H1 (cell line): ENCODE measurements at regions not wholly inside any gene's neighbourhood (a gene's known extent, or its start where the extent isn't known, plus 50 kb on each side); places are given as distances from the start of the nearest gene placed in this dataset.

Experiments
- CTCF ChIA-PET: fragments of 300-600 bp; sonication (Branson Sonifier 250); formaldehyde crosslinking; loops from one replicate; lab custom pipeline; 2021; ENCODE audit not compliant: partially characterized antibody; lab: Charles Lee
- POLR2A ChIA-PET: fragments of 300-600 bp; sonication (Branson Sonifier 250); formaldehyde crosslinking; loops from one replicate; lab custom pipeline; 2021; ENCODE audit warnings: inconsistent platforms; ENCODE audit not compliant: partially characterized antibody; lab: Charles Lee
- DNase-seq, 2 experiments: peaks; one replicate each; pipeline versions ENCODE4 v3.0.0 to v3.0.0-alpha.2; 2010 to 2022; ENCODE audit warnings: low spot score in 2 of 2, low read depth in 1 of 2, mixed read lengths in 1 of 2
- FAIRE-seq: peaks from 2 replicates; lab custom pipeline; 2011; peaks lifted over from hg19 to GRCh38; lab: Jason Lieb, UNC
- H2AFZ ChIP-seq: 2 replicates; pipeline ENCODE4 v1.8.1; 2012; ENCODE audit warnings: low read length, inconsistent platforms
- H2AK5ac ChIP-seq: 2 replicates; pipeline ENCODE4 v1.6.1; 2013; ENCODE audit warnings: low read depth, low read length
- H2BK120ac ChIP-seq: replicated peaks from 2 replicates; pipeline ENCODE3; 2013; ENCODE audit warnings: low read depth, low read length, inconsistent platforms
- H2BK12ac ChIP-seq: 2 replicates; pipeline ENCODE4 v1.6.1; 2013; ENCODE audit warnings: low read depth, low read length
- H2BK15ac ChIP-seq: 2 replicates; pipeline ENCODE4 v1.6.1; 2013; ENCODE audit warnings: low read length
- H2BK20ac ChIP-seq: 2 replicates; pipeline ENCODE4 v1.6.1; 2013; ENCODE audit warnings: low read length
- H2BK5ac ChIP-seq: 2 replicates; pipeline ENCODE4 v1.6.1; 2013; ENCODE audit warnings: low read depth, low read length
- H3K14ac ChIP-seq: 2 replicates; pipeline ENCODE4 v1.6.1; 2013; ENCODE audit warnings: inconsistent platforms; ENCODE audit not compliant: insufficient read length
- H3K18ac ChIP-seq: 2 replicates; pipeline ENCODE4 v1.6.1; 2013; ENCODE audit warnings: low read length; ENCODE audit errors: extremely low read depth
- H3K23ac ChIP-seq: 2 replicates; pipeline ENCODE4 v1.6.1; 2013; ENCODE audit warnings: inconsistent platforms; ENCODE audit not compliant: insufficient read length
- H3K23me2 ChIP-seq: 2 replicates; pipeline ENCODE4 v1.6.1; 2013; ENCODE audit warnings: low read depth, low read length
- H3K27ac ChIP-seq: 2 replicates; pipeline ENCODE4 v1.6.1; 2011; ENCODE audit warnings: low read depth, low read length, inconsistent platforms
- H3K27me3 ChIP-seq, 4 experiments: replicated peaks in 1 of 4; 1 replicate in 1 of 4; 2 replicates in 3 of 4; pipeline versions ENCODE4 v1.6.1 to v1.8.1; 2011 to 2013; ENCODE audit warnings: low read length in 3 of 4, mild to moderate bottlenecking in 3 of 4, inconsistent platforms in 2 of 4, mixed read lengths in 2 of 4, moderate library complexity in 1 of 4; ENCODE audit not compliant: control insufficient read depth in 3 of 4, insufficient read depth in 3 of 4; ENCODE audit errors: extremely low read depth in 1 of 4
- H3K36me3 ChIP-seq, 4 experiments: 2 replicates each; pipeline versions ENCODE4 v1.6.1 to v1.8.1; 2011 to 2013; ENCODE audit warnings: mild to moderate bottlenecking in 4 of 4, low read length in 3 of 4, moderate library complexity in 2 of 4, control low read depth in 1 of 4, inconsistent platforms in 1 of 4; ENCODE audit not compliant: insufficient read depth in 4 of 4, control insufficient read depth in 2 of 4
- H3K4ac ChIP-seq: replicated peaks from 2 replicates; pipeline ENCODE3; 2013; ENCODE audit warnings: low read length, low read depth, mixed read lengths, inconsistent platforms; ENCODE audit not compliant: insufficient read length
- H3K4me1 ChIP-seq, 4 experiments: replicated peaks in 1 of 4; 1 replicate in 1 of 4; 2 replicates in 3 of 4; pipeline versions ENCODE4 v1.6.1 to v1.8.1; 2011 to 2013; ENCODE audit warnings: low read length in 3 of 4, inconsistent platforms in 2 of 4, mixed read lengths in 1 of 4; ENCODE audit not compliant: insufficient read depth in 4 of 4, control insufficient read depth in 3 of 4
- H3K4me2 ChIP-seq, 2 experiments: 2 replicates each; pipeline versions ENCODE4 v1.6.1 to v1.8.1; 2011 to 2013; ENCODE audit warnings: low read depth in 2 of 2, low read length in 2 of 2, control low read depth in 1 of 2, inconsistent platforms in 1 of 2, mild to moderate bottlenecking in 1 of 2; ENCODE audit not compliant: insufficient read depth in 1 of 2
- H3K4me3 ChIP-seq, 4 experiments: fragments of 200-600, 300-600 bp in 1 of 4; sonication (generic), shearing (Covaris generic), sonication (Bioruptor Twin) in 1 of 4; 2 replicates each; pipeline versions ENCODE4 v1.5.1 to v1.8.1; 2011 to 2016; ENCODE audit warnings: low read length in 4 of 4, low read depth in 3 of 4, control low read depth in 2 of 4, inconsistent platforms in 2 of 4, mild to moderate bottlenecking in 2 of 4, mixed read lengths in 1 of 4, moderate library complexity in 1 of 4; ENCODE audit not compliant: insufficient read depth in 2 of 4; ENCODE audit errors: extremely low read depth in 1 of 4
- H3K56ac ChIP-seq: replicated peaks from 2 replicates; pipeline ENCODE3; 2013; ENCODE audit warnings: low read depth, mild to moderate bottlenecking, mixed read lengths, low read length, inconsistent platforms; ENCODE audit not compliant: insufficient read length
- H3K79me1 ChIP-seq: 2 replicates; pipeline ENCODE4 v1.6.1; 2013; ENCODE audit warnings: low read depth, low read length, control low read depth
- H3K79me2 ChIP-seq, 2 experiments: 2 replicates each; pipeline versions ENCODE4 v1.6.1 to v1.8.1; 2012 to 2013; ENCODE audit warnings: low read length in 2 of 2, mild to moderate bottlenecking in 2 of 2, inconsistent platforms in 1 of 2; ENCODE audit not compliant: insufficient read depth in 2 of 2, control insufficient read depth in 1 of 2
- H3K9ac ChIP-seq, 4 experiments: replicated peaks in 1 of 4; 1 replicate in 1 of 4; 2 replicates in 3 of 4; pipeline versions ENCODE4 v1.6.1 to v1.8.1; 2011 to 2013; ENCODE audit warnings: low read depth in 3 of 4, low read length in 3 of 4, control low read depth in 2 of 4, mild to moderate bottlenecking in 2 of 4, moderate library complexity in 2 of 4, inconsistent platforms in 1 of 4; ENCODE audit errors: extremely low read depth in 1 of 4
- H3K9me3 ChIP-seq, 2 experiments: 2 replicates each; pipeline versions ENCODE4 v1.6.1 to v1.8.1; 2012 to 2013; ENCODE audit warnings: mild to moderate bottlenecking in 2 of 2, moderate library complexity in 2 of 2, control low read depth in 1 of 2, inconsistent platforms in 1 of 2, low read depth in 1 of 2, low read length in 1 of 2, mixed read lengths in 1 of 2; ENCODE audit not compliant: insufficient read depth in 2 of 2
- H4K20me1 ChIP-seq, 2 experiments: replicated peaks in 1 of 2; 2 replicates each; pipeline versions ENCODE3 to v1.8.1; 2011 to 2013; ENCODE audit warnings: inconsistent platforms in 2 of 2, low read length in 2 of 2, mild to moderate bottlenecking in 1 of 2; ENCODE audit not compliant: insufficient read depth in 2 of 2, control insufficient read depth in 1 of 2
- H4K5ac ChIP-seq: 2 replicates; pipeline ENCODE4 v1.6.1; 2013; ENCODE audit warnings: low read length, low read depth, mixed read lengths, inconsistent platforms; ENCODE audit not compliant: insufficient read length
- H4K8ac ChIP-seq: 2 replicates; pipeline ENCODE4 v1.8.0; 2013; ENCODE audit warnings: mild to moderate bottlenecking, moderate library complexity, low read length, inconsistent platforms; ENCODE audit not compliant: insufficient read depth; ENCODE audit errors: extremely low read depth
- H4K91ac ChIP-seq: replicated peaks from 2 replicates; pipeline ENCODE3; 2013; ENCODE audit warnings: low read length, mixed read lengths, inconsistent platforms; ENCODE audit not compliant: insufficient read length
- ASH2L ChIP-seq: fragments of 200-600, 300-600 bp; sonication (generic); IDR thresholded peaks from one replicate; pipeline ENCODE4 v1.7.1; 2017; ENCODE audit warnings: low read length
- BACH1 ChIP-seq: IDR thresholded peaks from 2 replicates; pipeline ENCODE4 v1.6.1; 2012; ENCODE audit warnings: low read length, improper control_type of control experiment
- BRCA1 ChIP-seq: IDR thresholded peaks from 2 replicates; pipeline ENCODE4 v1.6.1; 2012; ENCODE audit warnings: low read depth, low read length, improper control_type of control experiment
- HDAC6 ChIP-seq: IDR thresholded peaks from one replicate; pipeline ENCODE4 v1.7.1; 2012; ENCODE audit warnings: low read depth, mild to moderate bottlenecking, inconsistent platforms, low read length, moderate library complexity
- JUN ChIP-seq: IDR thresholded peaks from 2 replicates; pipeline ENCODE4 v1.6.1; 2011; ENCODE audit warnings: low read depth, mild to moderate bottlenecking, improper control_type of control experiment, low read length
- KDM4A ChIP-seq: IDR thresholded peaks from one replicate; pipeline ENCODE4 v1.7.1; 2012; ENCODE audit warnings: low read depth, mild to moderate bottlenecking, moderate library complexity, low read length, inconsistent platforms; ENCODE audit not compliant: severe bottlenecking
- POLR2A ChIP-seq, 2 experiments: IDR thresholded peaks; 1 replicate in 1 of 2; 2 replicates in 1 of 2; pipeline ENCODE4 v1.6.1; 2011; ENCODE audit warnings: low read depth in 2 of 2, low read length in 2 of 2, mild to moderate bottlenecking in 2 of 2; ENCODE audit errors: control extremely low read depth in 1 of 2
- RNF2 ChIP-seq: fragments of 200-900, 300-1000 bp; sonication (generic); IDR thresholded peaks from 2 replicates; pipeline ENCODE4 v1.7.1; 2016; ENCODE audit warnings: borderline replicate concordance, low read depth, mild to moderate bottlenecking, antibody characterized with exemption, low read length; ENCODE audit not compliant: poor library complexity, severe bottlenecking; ENCODE audit errors: missing control alignments
- RXRA ChIP-seq: IDR thresholded peaks from 2 replicates; pipeline ENCODE4 v1.6.1; 2011; ENCODE audit warnings: low read depth, mild to moderate bottlenecking, low read length, moderate library complexity; ENCODE audit not compliant: insufficient read depth
- SAP30 ChIP-seq: fragments of 300-600 bp; sonication (generic); IDR thresholded peaks from 2 replicates; pipeline ENCODE4 v1.7.1; 2012; ENCODE audit warnings: low read length, moderate library complexity, mild to moderate bottlenecking, inconsistent platforms; ENCODE audit not compliant: insufficient read depth, insufficient replicate concordance
- YY1 ChIP-seq: IDR thresholded peaks from 2 replicates; pipeline ENCODE4 v1.6.1; 2011; ENCODE audit warnings: low read depth, mild to moderate bottlenecking, low read length
- WGBS, 2 experiments: shearing (Covaris generic) in 1 of 2; methylation state at CpG; one replicate each; pipeline versions ENCODE4 v1.1.6 to v1.1.7; 2013 to 2015; ENCODE audit warnings: low lambda C conversion rate in 2 of 2, mixed read lengths in 2 of 2, inconsistent platforms in 1 of 2, low coverage in 1 of 2, missing lambda C conversion rate in 1 of 2; ENCODE audit not compliant: insufficient replicate concordance in 2 of 2, insufficient coverage in 1 of 2, insufficient read length in 1 of 2; ENCODE audit errors: extremely low coverage in 1 of 2, missing lambda C conversion rate in 1 of 2; 5-methylcytosine and 5-hydroxymethylcytosine counted together
- TF ChIP-seq, protein P1 (sequence below): IDR thresholded peaks from 2 replicates; pipeline ENCODE4 v1.6.1; 2012; ENCODE audit warnings: inconsistent platforms

DNA sequence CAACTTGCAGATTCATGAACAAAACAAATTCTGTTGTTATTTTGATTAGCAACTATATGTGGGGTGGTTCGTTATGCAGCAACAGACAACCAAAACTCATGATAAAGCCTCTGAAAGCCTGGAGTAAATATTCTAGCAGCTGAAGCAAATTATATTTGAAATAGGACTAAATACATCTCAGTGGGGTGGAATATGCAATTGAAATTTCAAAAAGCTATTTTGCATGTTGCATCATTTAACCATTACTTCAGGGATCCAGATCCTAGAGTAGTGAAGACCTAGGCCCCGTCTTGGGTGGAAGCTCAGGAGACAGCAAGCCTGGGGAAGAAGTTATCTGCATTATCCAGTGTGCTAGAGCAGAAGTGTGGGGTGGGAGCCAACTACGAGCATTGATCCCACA, 114.7 kb downstream of the PPM1A start:
- H4K91ac ChIP-seq = no peak overlapping the region
- no peak overlapping the region for H2BK12ac ChIP-seq
- TF ChIP-seq RXRA (no peak), RNF2 (no peak), BACH1 (no peak), POLR2A (IDR thresholded peaks at IDR 0.05; ENCODE audit: control extremely low read depth in 1 of 2, low read depth in 2 of 2, low read length in 2 of 2) (no peak), HDAC6 (no peak), SAP30 (no peak), KDM4A (no peak), JUN (no peak), YY1 (no peak), BRCA1 (no peak), ASH2L (no peak)
- TF ChIP-seq, protein P1, sequence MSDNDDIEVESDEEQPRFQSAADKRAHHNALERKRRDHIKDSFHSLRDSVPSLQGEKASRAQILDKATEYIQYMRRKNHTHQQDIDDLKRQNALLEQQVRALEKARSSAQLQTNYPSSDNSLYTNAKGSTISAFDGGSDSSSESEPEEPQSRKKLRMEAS = no peak
- H2BK15ac ChIP-seq = no peak overlapping the region
- no peaks in the 10 kb centered on the region for H3K79me1 ChIP-seq
- H3K79me2 ChIP-seq = no peaks in the 10 kb centered on the region
- H3K14ac ChIP-seq = no peak overlapping the region
- no peak overlapping the region for H3K23ac ChIP-seq
- no peak overlapping the region for H3K27ac ChIP-seq
- no peaks in the 10 kb centered on the region for H4K20me1 ChIP-seq
- ChIA-PET POLR2A (no interaction called here), CTCF (interaction anchor here (2.3 kb wide), 1 partner anchor 14 kb away, joined by 11 read pairs; no protein-coding TSS in a partner anchor)
- no peak overlapping the region for H3K4me3 ChIP-seq
- H3K23me2 ChIP-seq = no peaks in the 10 kb centered on the region
- no peak overlapping the region for H2BK5ac ChIP-seq
- H3K9ac ChIP-seq = no peak overlapping the region
- DNase-seq = no peak
- H2AK5ac ChIP-seq = no peak overlapping the region
- no peaks in the 10 kb centered on the region for H3K4me1 ChIP-seq
- H3K56ac ChIP-seq = no peak overlapping the region
- no peaks in the 10 kb centered on the region for H3K9me3 ChIP-seq
- no peak for FAIRE-seq
- WGBS, 2 experiments = 94% methylated on average over 3 of the region's 3 CpGs; no CpG with 5 or more reads in 1 of the 2 experiments
- no peak overlapping the region for H3K4ac ChIP-seq
- H3K18ac ChIP-seq = no peak overlapping the region
- H3K27me3 ChIP-seq = no peaks in the 10 kb centered on the region
- no peak overlapping the region for H2BK20ac ChIP-seq
- no peaks in the 10 kb centered on the region for H3K36me3 ChIP-seq
- H3K4me2 ChIP-seq = no peak overlapping the region
- H4K5ac ChIP-seq = no peak overlapping the region
- H2BK120ac ChIP-seq = no peak overlapping the region
- no peak overlapping the region for H4K8ac ChIP-seq
- H2AFZ ChIP-seq = no peak overlapping the region
